Left lung (tissue), 4 donors: ENCODE measurements at regions not wholly inside any gene's neighbourhood (a gene's known extent, or its start where the extent isn't known, plus 50 kb on each side); places are given as distances from the start of the nearest gene placed in this dataset.

Source experiments
- ATAC-seq: fragments of 200-7000 bp; cut with Tn5 transposase; one replicate; pipeline ENCODE4 v1.9.1; 2020; ENCODE audit warnings: moderate library complexity
- DNase-seq, 4 donors: peaks; one replicate each; pipeline ENCODE4 v3.0.0-alpha.2; 2013 to 2020
- H3K27ac ChIP-seq, 2 donors: fragments of 200-600 bp; sonication (generic) in 1 of 2; one replicate each; pipeline versions ENCODE4 v1.5.0 to v1.8.0; 2020 to 2021
- H3K27me3 ChIP-seq, 2 donors: fragments of 200-600 bp; sonication (generic) in 1 of 2; one replicate each; pipeline versions ENCODE4 v1.5.0 to v1.8.0; 2020 to 2021
- H3K36me3 ChIP-seq, 2 donors: fragments of 200-600 bp; sonication (generic) in 1 of 2; one replicate each; pipeline versions ENCODE4 v1.5.0 to v1.8.0; 2020 to 2021
- H3K4me1 ChIP-seq, 2 donors: fragments of 200-600 bp; one replicate each; pipeline ENCODE4 v1.8.0; 2021
- H3K4me3 ChIP-seq, 2 donors: fragments of 200-600 bp; sonication (generic) in 1 of 2; one replicate each; pipeline versions ENCODE4 v1.5.0 to v1.8.0; 2020 to 2021; ENCODE audit warnings: mild to moderate bottlenecking in 1 of 2
- H3K9me3 ChIP-seq, 2 donors: fragments of 200-600 bp; sonication (generic) in 1 of 2; one replicate each; pipeline versions ENCODE4 v1.5.0 to v1.8.0; 2020 to 2021
- CTCF ChIP-seq, 2 donors: fragments of 200-600 bp; sonication (generic) in 1 of 2; IDR thresholded peaks; one replicate each; pipeline versions ENCODE4 v1.5.0 to v1.8.0; 2021; ENCODE audit warnings: antibody characterized with exemption in 2 of 2
- intact Hi-C, 2 donors: fragments of 100-400 bp; cut with DNase I; formaldehyde crosslinking; loops; one replicate each; pipeline versions ENCODE4 v1.11.2 to v1.14.2; 2022
- donor health status: DM: no; HTN: yes; CAD: no.
- donor health status: DM: no; HTN: no; CAD: no.

- DNase-seq (no peak), ATAC-seq (no peak)
- peaks cover 0 to 20% of the 10 kb centered on the region in 2 donors for H3K9me3 ChIP-seq
- H3K27ac ChIP-seq, result no peak overlapping the region
- no peak overlapping the region for H3K4me3 ChIP-seq
- H3K27me3 ChIP-seq, result no peaks in the 10 kb centered on the region
- H3K36me3 ChIP-seq, result no peaks in the 10 kb centered on the region
- no peaks in the 10 kb centered on the region for H3K4me1 ChIP-seq
- TF ChIP-seq CTCF (IDR thresholded peaks at IDR 0.05), result no peak
- intact Hi-C loops, result no loop called here
Measured at GRCh38 chr4:19780871-19781270, 470.8 kb upstream of the SLIT2 start.

- no peak for TF ChIP-seq CTCF (IDR thresholded peaks at IDR 0.05)
- Histone ChIP-seq H3K36me3 (no peaks in the 10 kb centered on the region), H3K27me3 (no peaks in the 10 kb centered on the region), H3K9me3 (no peaks in the 10 kb centered on the region), H3K4me3 (no peak overlapping the region), H3K27ac (no peak overlapping the region), H3K4me1 (no peaks in the 10 kb centered on the region)
- ATAC-seq (peak; percentile 31), DNase-seq (no peak)
- intact Hi-C loops, result no loop called here
Measured at GRCh38 chr4:19776929-19777328, 474.8 kb upstream of the SLIT2 start.

GRCh38 chr4:19776021-19776459, 475.7 kb upstream of the SLIT2 start:
- Histone ChIP-seq H3K36me3 (no peaks in the 10 kb centered on the region), H3K4me1 (no peaks in the 10 kb centered on the region), H3K4me3 (no peak overlapping the region), H3K9me3 (peaks cover 0 to 1% of the 10 kb centered on the region in 2 donors), H3K27ac (no peak overlapping the region), H3K27me3 (no peaks in the 10 kb centered on the region)
- DNase-seq (no peak), ATAC-seq (peak; percentile 89)
- intact Hi-C loops, result no loop called here
- TF ChIP-seq CTCF (IDR thresholded peaks at IDR 0.05), result no peak

GRCh38 chr4:19774690-19775256, 476.9 kb upstream of the SLIT2 start:
- no peak overlapping the region for H3K4me3 ChIP-seq
- no peak for TF ChIP-seq CTCF (IDR thresholded peaks at IDR 0.05)
- H3K36me3 ChIP-seq, result no peaks in the 10 kb centered on the region
- H3K27ac ChIP-seq, result no peak overlapping the region
- H3K9me3 ChIP-seq, result peaks cover 0 to 9% of the 10 kb centered on the region in 2 donors
- H3K27me3 ChIP-seq, result no peaks in the 10 kb centered on the region
- H3K4me1 ChIP-seq, result no peaks in the 10 kb centered on the region
- no peak for DNase-seq
- no peak for ATAC-seq
- intact Hi-C loops, result no loop called here

GRCh38 chr4:19772581-19772980, 479.1 kb upstream of the SLIT2 start:
- TF ChIP-seq CTCF (IDR thresholded peaks at IDR 0.05), result no peak
- H3K9me3 ChIP-seq, result peaks cover 0 to 9% of the 10 kb centered on the region in 2 donors
- H3K36me3 ChIP-seq, result no peaks in the 10 kb centered on the region
- no peaks in the 10 kb centered on the region for H3K27me3 ChIP-seq
- no peak for DNase-seq
- no peak overlapping the region for H3K27ac ChIP-seq
- no peaks in the 10 kb centered on the region for H3K4me1 ChIP-seq
- ATAC-seq, result no peak
- no peak overlapping the region for H3K4me3 ChIP-seq
- intact Hi-C loops, result no loop called here
